ENCODE measurements at regions not wholly inside any gene's neighbourhood (a gene's known extent, or its start where the extent isn't known, plus 50 kb on each side); places are given as distances from the start of the nearest gene placed in this dataset.

GRCh38 chr4:111802191-111802590 is 343.1 kb upstream of the FAM241A start:
- TF ChIP-seq CTCF (conservative IDR thresholded peaks at IDR 0.05; ENCODE audit: low read depth, low read length), result no peak
- no peak for DNase-seq (ENCODE audit: low read depth)
- no peak overlapping the region for H3K4me3 ChIP-seq (ENCODE audit: low read depth, low read length)

GRCh38 chr4:111806331-111806730 is 338.9 kb upstream of the FAM241A start:
- DNase-seq (ENCODE audit: low read depth), result no peak
- peak; percentile 32 for TF ChIP-seq CTCF (conservative IDR thresholded peaks at IDR 0.05; ENCODE audit: low read depth, low read length)
- no peak overlapping the region for H3K4me3 ChIP-seq (ENCODE audit: low read depth, low read length)

DNA sequence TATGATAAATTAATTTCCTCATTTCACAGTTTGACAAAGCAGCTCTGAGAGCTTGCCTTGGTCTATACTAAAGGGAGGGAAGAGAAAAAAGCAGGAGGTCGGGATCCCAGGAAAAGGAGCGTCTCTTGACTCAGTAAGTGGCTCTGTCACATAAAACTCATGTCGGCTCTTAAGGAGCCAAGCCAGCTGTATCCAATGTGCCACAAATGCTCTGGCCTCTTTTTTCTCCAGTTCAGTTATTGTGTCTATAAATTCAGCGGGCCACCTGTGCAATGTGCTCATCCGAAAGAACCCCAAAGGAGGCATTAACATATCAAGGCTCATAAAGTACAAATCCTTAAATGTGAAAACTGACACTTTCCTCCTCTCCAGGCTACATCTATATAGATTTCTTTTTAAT is 337.7 kb upstream of the FAM241A start:
- H3K4me3 ChIP-seq (ENCODE audit: low read depth, low read length), result no peak overlapping the region
- no peak for DNase-seq (ENCODE audit: low read depth)
- no peak for TF ChIP-seq CTCF (conservative IDR thresholded peaks at IDR 0.05; ENCODE audit: low read depth, low read length)

- no peak overlapping the region for H3K4me3 ChIP-seq (ENCODE audit: low read depth, low read length)
- DNase-seq (ENCODE audit: low read depth), result no peak
- TF ChIP-seq CTCF (conservative IDR thresholded peaks at IDR 0.05; ENCODE audit: low read depth, low read length), result no peak
Observed at GRCh38 chr4:111808174-111808573, 337.1 kb upstream of the FAM241A start.

DNA sequence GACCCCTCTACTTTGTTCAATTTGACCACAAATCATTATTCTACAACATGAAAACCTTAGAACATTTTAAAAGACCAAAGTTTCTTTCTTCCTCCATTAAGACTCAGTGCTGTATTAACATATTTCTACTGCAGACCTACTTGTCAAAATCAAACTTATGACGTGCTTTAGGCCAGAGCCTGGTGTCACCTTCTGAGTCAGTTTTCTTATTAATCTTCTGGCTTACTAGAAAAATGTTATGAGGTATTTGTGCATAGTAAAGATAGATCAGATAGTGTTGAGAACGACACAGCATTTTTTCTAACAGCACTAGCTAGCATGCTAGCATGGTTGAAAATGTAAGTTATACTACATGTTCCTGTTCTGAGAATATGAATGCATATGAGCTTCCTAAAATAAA is 333.6 kb upstream of the FAM241A start:
- no peak overlapping the region for H3K4me3 ChIP-seq (ENCODE audit: low read depth, low read length)
- no peak for TF ChIP-seq CTCF (conservative IDR thresholded peaks at IDR 0.05; ENCODE audit: low read depth, low read length)
- DNase-seq (ENCODE audit: low read depth), result no peak

- no peak for TF ChIP-seq CTCF (conservative IDR thresholded peaks at IDR 0.05; ENCODE audit: low read depth, low read length)
- no peak overlapping the region for H3K4me3 ChIP-seq (ENCODE audit: low read depth, low read length)
- no peak for DNase-seq (ENCODE audit: low read depth)
Observed at GRCh38 chr4:111812114-111812513, 333.1 kb upstream of the FAM241A start.

DNA sequence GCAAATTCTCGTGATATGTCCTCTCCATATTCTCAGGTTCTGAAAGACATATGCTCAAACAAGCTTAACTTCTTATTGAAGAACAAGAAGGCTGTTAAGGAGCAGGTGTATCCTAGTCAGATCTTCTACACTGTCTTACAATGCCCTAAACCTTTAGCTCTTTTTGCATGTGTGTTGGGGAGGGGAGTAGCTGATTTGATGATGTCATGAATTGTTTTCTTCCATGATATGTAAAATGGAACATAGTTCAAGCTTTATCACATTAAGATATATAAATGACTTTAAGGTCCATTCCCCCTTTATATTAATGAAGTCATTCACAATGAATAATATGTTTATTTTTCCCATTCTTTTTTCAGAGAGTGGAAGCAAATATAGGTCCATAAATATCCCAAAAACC is 332.5 kb upstream of the FAM241A start:
- H3K4me3 ChIP-seq (ENCODE audit: low read depth, low read length), result no peak overlapping the region
- no peak for DNase-seq (ENCODE audit: low read depth)
- no peak for TF ChIP-seq CTCF (conservative IDR thresholded peaks at IDR 0.05; ENCODE audit: low read depth, low read length)
